Loucy (cell line): ENCODE measurements at regions not wholly inside any gene's neighbourhood (a gene's known extent, or its start where the extent isn't known, plus 50 kb on each side); places are given as distances from the start of the nearest gene placed in this dataset.

Source experiments
- H2AFZ ChIP-seq: fragments of 200-600 bp; sonication (generic); 2 replicates; pipeline ENCODE4 v1.6.0; 2016; ENCODE audit warnings: antibody characterized with exemption, mild to moderate bottlenecking, low read length, moderate library complexity
- H3F3A ChIP-seq: fragments of 200-600 bp; 2 replicates; pipeline ENCODE4 v1.6.0; 2016; ENCODE audit warnings: antibody characterized with exemption, low read depth, mild to moderate bottlenecking
- H3K27me3 ChIP-seq: fragments of 200-600 bp; sonication (generic); 2 replicates; pipeline ENCODE4 v1.6.1; 2014; ENCODE audit warnings: low read length, mild to moderate bottlenecking; ENCODE audit not compliant: insufficient read depth, poor library complexity, severe bottlenecking
- H3K36me3 ChIP-seq: fragments of 200-600 bp; sonication (generic); 2 replicates; pipeline ENCODE4 v1.6.1; 2016; ENCODE audit warnings: low read length; ENCODE audit not compliant: insufficient read depth
- H3K4me1 ChIP-seq: fragments of 200-600 bp; sonication (generic); 2 replicates; pipeline ENCODE4 v1.5.1; 2014; ENCODE audit warnings: low read length, mild to moderate bottlenecking; ENCODE audit not compliant: insufficient read depth, poor library complexity, severe bottlenecking
- H3K4me2 ChIP-seq: fragments of 200-600 bp; sonication (generic); 2 replicates; pipeline ENCODE4 v1.6.0; 2014; ENCODE audit warnings: antibody characterized with exemption, low read length, low read depth, mild to moderate bottlenecking; ENCODE audit not compliant: poor library complexity, severe bottlenecking
- H3K4me3 ChIP-seq: fragments of 200-600 bp; sonication (generic); 2 replicates; pipeline ENCODE4 v1.5.1; 2014; ENCODE audit warnings: low read length, mild to moderate bottlenecking, mixed read lengths; ENCODE audit not compliant: poor library complexity, severe bottlenecking
- H3K79me2 ChIP-seq: fragments of 200-600 bp; sonication (generic); 2 replicates; pipeline ENCODE4 v1.6.1; 2014; ENCODE audit warnings: low read length; ENCODE audit not compliant: insufficient read depth
- H3K9ac ChIP-seq: fragments of 200-600 bp; sonication (generic); 2 replicates; pipeline ENCODE4 v1.6.0; 2014; ENCODE audit warnings: mild to moderate bottlenecking, low read depth, low read length, moderate library complexity; ENCODE audit not compliant: poor library complexity, severe bottlenecking
- H3K9me2 ChIP-seq: fragments of 200-600 bp; sonication (generic); replicated peaks from 2 replicates; pipeline ENCODE4 v1.6.1; 2016; ENCODE audit warnings: low read depth, low read length, mixed read lengths
- H3K9me3 ChIP-seq: fragments of 200-600 bp; sonication (generic); 2 replicates; pipeline ENCODE4 v1.6.1; 2014; ENCODE audit warnings: mild to moderate bottlenecking, antibody characterized with exemption, low read length, low read depth; ENCODE audit not compliant: insufficient read depth
- H4K20me1 ChIP-seq: fragments of 200-600 bp; sonication (generic); 2 replicates; pipeline ENCODE4 v1.6.0; 2014; ENCODE audit warnings: antibody characterized with exemption, low read length, mild to moderate bottlenecking; ENCODE audit not compliant: insufficient read depth, poor library complexity, severe bottlenecking
- EZH2phosphoT487 ChIP-seq: fragments of 200-600 bp; IDR thresholded peaks from 2 replicates; pipeline ENCODE4 v1.6.1; 2018; ENCODE audit warnings: antibody characterized with exemption, mild to moderate bottlenecking, moderate library complexity, borderline replicate concordance
- TF ChIP-seq, protein P1 (sequence below): fragments of 200-600 bp; sonication (generic); conservative IDR thresholded peaks from 2 replicates; pipeline ENCODE4 v1.5.1; 2014; ENCODE audit warnings: mild to moderate bottlenecking, antibody characterized with exemption, low read length

DNA sequence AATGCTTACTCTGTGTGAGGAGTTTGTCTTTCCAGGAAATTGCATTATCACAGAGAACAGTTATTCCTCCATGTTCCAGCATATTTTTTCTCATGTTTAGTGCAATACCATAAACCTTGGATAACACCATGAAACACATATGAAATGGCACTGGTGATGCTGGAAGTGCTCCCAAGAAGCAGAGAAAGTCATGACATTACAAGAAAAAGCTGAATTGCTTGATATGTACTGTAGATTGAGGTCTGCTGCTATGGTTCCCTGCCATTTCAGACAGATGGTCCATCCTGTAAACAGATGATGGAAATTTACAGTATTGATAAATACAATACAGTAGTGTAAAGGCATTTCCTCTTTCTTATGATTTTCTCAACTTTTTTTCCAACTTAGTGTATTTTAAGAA, 422.1 kb downstream of the LRRIQ3 start:
- no peak overlapping the region for H3K4me2 ChIP-seq
- no peaks in the 10 kb centered on the region for H3K79me2 ChIP-seq
- H3K27me3 ChIP-seq, result no peaks in the 10 kb centered on the region
- no peak overlapping the region for H3K4me3 ChIP-seq
- no peaks in the 10 kb centered on the region for H3K36me3 ChIP-seq
- no peak overlapping the region for H3K9ac ChIP-seq
- no peaks in the 10 kb centered on the region for H3K9me3 ChIP-seq
- no peak for TF ChIP-seq EZH2phosphoT487
- TF ChIP-seq, protein P1, sequence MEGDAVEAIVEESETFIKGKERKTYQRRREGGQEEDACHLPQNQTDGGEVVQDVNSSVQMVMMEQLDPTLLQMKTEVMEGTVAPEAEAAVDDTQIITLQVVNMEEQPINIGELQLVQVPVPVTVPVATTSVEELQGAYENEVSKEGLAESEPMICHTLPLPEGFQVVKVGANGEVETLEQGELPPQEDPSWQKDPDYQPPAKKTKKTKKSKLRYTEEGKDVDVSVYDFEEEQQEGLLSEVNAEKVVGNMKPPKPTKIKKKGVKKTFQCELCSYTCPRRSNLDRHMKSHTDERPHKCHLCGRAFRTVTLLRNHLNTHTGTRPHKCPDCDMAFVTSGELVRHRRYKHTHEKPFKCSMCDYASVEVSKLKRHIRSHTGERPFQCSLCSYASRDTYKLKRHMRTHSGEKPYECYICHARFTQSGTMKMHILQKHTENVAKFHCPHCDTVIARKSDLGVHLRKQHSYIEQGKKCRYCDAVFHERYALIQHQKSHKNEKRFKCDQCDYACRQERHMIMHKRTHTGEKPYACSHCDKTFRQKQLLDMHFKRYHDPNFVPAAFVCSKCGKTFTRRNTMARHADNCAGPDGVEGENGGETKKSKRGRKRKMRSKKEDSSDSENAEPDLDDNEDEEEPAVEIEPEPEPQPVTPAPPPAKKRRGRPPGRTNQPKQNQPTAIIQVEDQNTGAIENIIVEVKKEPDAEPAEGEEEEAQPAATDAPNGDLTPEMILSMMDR, result no peak
- H4K20me1 ChIP-seq, result no peaks in the 10 kb centered on the region
- H2AFZ ChIP-seq, result no peak overlapping the region
- H3K9me2 ChIP-seq, result no peaks in the 10 kb centered on the region
- no peaks in the 10 kb centered on the region for H3K4me1 ChIP-seq
- H3F3A ChIP-seq, result no peaks in the 10 kb centered on the region

DNA sequence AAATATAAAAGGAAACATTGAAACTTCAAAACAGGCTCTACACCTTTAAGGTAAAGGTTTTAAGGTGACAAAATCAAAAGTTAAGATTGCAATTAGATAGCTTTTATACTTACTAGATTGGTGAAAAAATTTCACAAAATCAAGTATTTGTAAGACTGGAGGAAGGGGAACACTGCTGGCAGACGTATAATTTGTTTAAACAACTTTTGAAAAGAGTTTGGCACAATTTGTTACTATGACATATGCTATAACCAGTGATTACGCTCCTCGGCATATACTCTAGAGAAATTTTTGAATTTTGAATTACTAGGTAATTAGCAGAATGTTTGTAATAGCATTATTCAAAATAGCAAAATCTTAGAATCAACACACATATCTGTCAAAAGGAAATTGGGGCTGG, 425.0 kb downstream of the LRRIQ3 start:
- Histone ChIP-seq H3K79me2 (no peaks in the 10 kb centered on the region), H3K4me1 (no peaks in the 10 kb centered on the region), H3K9me3 (no peaks in the 10 kb centered on the region), H3K9me2 (no peaks in the 10 kb centered on the region), H3K4me2 (no peak overlapping the region), H3F3A (no peaks in the 10 kb centered on the region), H3K36me3 (no peaks in the 10 kb centered on the region), H3K27me3 (no peaks in the 10 kb centered on the region), H3K4me3 (no peak overlapping the region), H3K9ac (no peak overlapping the region), H4K20me1 (no peaks in the 10 kb centered on the region), H2AFZ (no peak overlapping the region)
- no peak for TF ChIP-seq EZH2phosphoT487
- TF ChIP-seq, protein P1, result no peak

DNA sequence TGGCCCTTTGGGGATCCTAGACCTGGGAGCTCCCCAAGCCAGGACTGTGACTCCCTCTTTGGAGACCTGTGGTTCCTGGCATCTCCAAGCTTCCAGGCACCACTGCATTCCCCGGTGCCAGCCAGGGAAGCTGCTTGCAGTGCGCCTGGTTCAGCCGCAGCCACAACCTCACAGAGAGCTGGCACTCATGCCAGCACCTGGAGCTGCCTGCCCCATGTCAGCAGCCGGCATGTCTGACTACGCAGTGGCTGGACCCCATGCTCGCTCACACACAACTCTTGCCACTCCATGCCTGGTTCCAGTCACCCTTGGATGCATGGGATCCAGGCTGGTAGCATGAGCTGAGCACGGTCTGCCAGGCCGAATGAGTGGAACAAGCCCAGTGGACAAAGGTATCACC, 426.6 kb downstream of the LRRIQ3 start:
- H2AFZ ChIP-seq, result no peak overlapping the region

More for the DNA sequence above, 426.6 kb downstream of the LRRIQ3 start:
- H3K4me2 ChIP-seq, result no peak overlapping the region
- H3K9ac ChIP-seq, result no peak overlapping the region
- H4K20me1 ChIP-seq, result no peaks in the 10 kb centered on the region
- no peak for TF ChIP-seq EZH2phosphoT487
- TF ChIP-seq, protein P1, result no peak
- H3K36me3 ChIP-seq, result no peaks in the 10 kb centered on the region
- no peaks in the 10 kb centered on the region for H3K9me3 ChIP-seq
- H3K27me3 ChIP-seq, result no peaks in the 10 kb centered on the region
- no peaks in the 10 kb centered on the region for H3K4me1 ChIP-seq
- H3F3A ChIP-seq, result no peaks in the 10 kb centered on the region
- no peaks in the 10 kb centered on the region for H3K9me2 ChIP-seq
- no peak overlapping the region for H3K4me3 ChIP-seq
- no peaks in the 10 kb centered on the region for H3K79me2 ChIP-seq
